A549 (cell line): ENCODE measurements at regions not wholly inside any gene's neighbourhood (a gene's known extent, or its start where the extent isn't known, plus 50 kb on each side); places are given as distances from the start of the nearest gene placed in this dataset.

Experiments
- ATAC-seq, 2 experiments: fragments of 200-7000 bp in 1 of 2; fragments of >200 bp in 1 of 2; cut with Nextera tagmentation in 1 of 2; cut with Tn5 transposase in 1 of 2; 3 replicates each; pipeline versions ENCODE4 v1.8.0 to v1.9.1; 2018 to 2020; ENCODE audit warnings: mild to moderate bottlenecking in 1 of 2, moderate library complexity in 1 of 2
- CTCF ChIA-PET: fragments of 300-600 bp; sonication (Branson Sonifier 250); formaldehyde crosslinking; extraction: SDS; loops from one replicate; lab custom pipeline; 2021; ENCODE audit warnings: antibody characterized with exemption, inconsistent platforms; lab: Yijun Ruan, JAX
- POLR2A ChIA-PET: fragments of 350-600 bp; formaldehyde crosslinking; extraction: SDS; loops from one replicate; lab custom pipeline; 2021; ENCODE audit warnings: antibody characterized with exemption, inconsistent platforms; lab: Yijun Ruan, JAX
- DNase-seq, 2 experiments: peaks; one replicate each; pipeline versions ENCODE4 v3.0.0 to v3.0.0-alpha.2; 2011 to 2016; ENCODE audit warnings: low read depth in 1 of 2, low spot score in 1 of 2
- FAIRE-seq: peaks from 2 replicates; lab custom pipeline; 2011; peaks lifted over from hg19 to GRCh38; lab: Jason Lieb, UNC
- H3K27ac ChIP-seq, 2 experiments: fragments of >200 bp; sonication (Bioruptor Twin); formaldehyde crosslinking; 3 replicates each; pipeline ENCODE4 v1.5.1; 2016 to 2017
- H3K4me1 ChIP-seq: fragments of >200 bp; sonication (Bioruptor Twin); formaldehyde crosslinking; 3 replicates; pipeline ENCODE4 v1.6.1; 2016
- H3K4me2 ChIP-seq: fragments of >200 bp; sonication (Bioruptor Twin); formaldehyde crosslinking; 3 replicates; pipeline ENCODE4 v1.6.1; 2016
- H3K4me3 ChIP-seq: fragments of >200 bp; sonication (Bioruptor Twin); formaldehyde crosslinking; 3 replicates; pipeline ENCODE4 v1.5.1; 2016
- H3K9me3 ChIP-seq: fragments of >200 bp; sonication (Bioruptor Twin); formaldehyde crosslinking; 3 replicates; pipeline ENCODE4 v1.6.1; 2016
- CBX8 ChIP-seq: fragments of 200-600 bp; sonication (generic); IDR thresholded peaks from 2 replicates; pipeline ENCODE4 v1.6.1; 2016
- CHD4 ChIP-seq: fragments of 200-600 bp; sonication (generic); IDR thresholded peaks from 2 replicates; pipeline ENCODE4 v1.6.1; 2016; ENCODE audit warnings: antibody characterized with exemption, mild to moderate bottlenecking, borderline replicate concordance
- EP300 ChIP-seq, 2 experiments: fragments of >200 bp; sonication (Bioruptor Twin); formaldehyde crosslinking; IDR thresholded peaks; 2 replicates in 1 of 2; 3 replicates in 1 of 2; pipeline ENCODE4 v1.6.1; 2016 to 2017
- ESRRA ChIP-seq: fragments of 150-350 bp; IDR thresholded peaks from 2 replicates; pipeline ENCODE4 v1.6.1; 2014; ENCODE audit warnings: mild to moderate bottlenecking, low read length, borderline replicate concordance
- FOSL2 ChIP-seq, 2 experiments: fragments of 450-650 bp in 1 of 2; fragments of >200 bp in 1 of 2; sonication (Bioruptor Twin) in 1 of 2; formaldehyde crosslinking; IDR thresholded peaks; 2 replicates each; pipeline versions ENCODE4 v1.5.0 to v1.6.1; 2016 to 2020; ENCODE audit warnings: mild to moderate bottlenecking in 1 of 2, moderate library complexity in 1 of 2
- JUNB ChIP-seq: fragments of >200 bp; sonication (Bioruptor Twin); formaldehyde crosslinking; IDR thresholded peaks from 2 replicates; pipeline ENCODE4 v1.6.1; 2016
- MAFK ChIP-seq: fragments of 450-650 bp; IDR thresholded peaks from 2 replicates; pipeline ENCODE4 v1.6.1; 2014; ENCODE audit not compliant: partially characterized antibody
- MYC ChIP-seq: IDR thresholded peaks from 2 replicates; pipeline ENCODE4 v1.6.1; 2012; ENCODE audit warnings: mild to moderate bottlenecking, inconsistent platforms, low read length, improper control_type of control experiment, borderline replicate concordance
- PHF8 ChIP-seq: fragments of 200-600 bp; sonication (generic); IDR thresholded peaks from 2 replicates; pipeline ENCODE4 v1.6.1; 2016; ENCODE audit warnings: low read depth, mild to moderate bottlenecking, antibody characterized with exemption, moderate library complexity, borderline replicate concordance
- POLR2A ChIP-seq: IDR thresholded peaks from 2 replicates; pipeline ENCODE4 v1.6.1; 2012; ENCODE audit warnings: mild to moderate bottlenecking, low read length
- RARB ChIP-seq: fragments of 250-450 bp; sonication (Bioruptor Pico); IDR thresholded peaks from 2 replicates; pipeline ENCODE4 v1.8.0; 2021; ENCODE audit warnings: mild to moderate bottlenecking, moderate library complexity
- SMC3 ChIP-seq: fragments of >200 bp; sonication (Bioruptor Twin); formaldehyde crosslinking; IDR thresholded peaks from 3 replicates; pipeline ENCODE4 v1.6.1; 2018; ENCODE audit warnings: inconsistent platforms
- ZC3H11A ChIP-seq: fragments of 450-650 bp; IDR thresholded peaks from 2 replicates; pipeline ENCODE4 v1.6.1; 2014; ENCODE audit warnings: antibody characterized with exemption, mild to moderate bottlenecking
- ZFP36 ChIP-seq: fragments of 450-650 bp; IDR thresholded peaks from 2 replicates; pipeline ENCODE4 v1.6.1; 2014; ENCODE audit warnings: borderline replicate concordance; ENCODE audit not compliant: partially characterized antibody
- ZNF302 ChIP-seq: fragments of 250-450 bp; sonication (Bioruptor Pico); IDR thresholded peaks from 2 replicates; pipeline ENCODE4 v1.9.0; 2021; ENCODE audit warnings: inconsistent platforms, mild to moderate bottlenecking, moderate library complexity
- WGBS: methylation state at CpG from one replicate; pipeline ENCODE4 v1.1.6; 2017; ENCODE audit errors: missing lambda C conversion rate; 5-methylcytosine and 5-hydroxymethylcytosine counted together
- TF ChIP-seq, protein P1 (sequence below): fragments of 450-650 bp; IDR thresholded peaks from 2 replicates; pipeline ENCODE4 v1.6.1; 2014; ENCODE audit warnings: antibody characterized with exemption
- TF ChIP-seq, protein P2 (sequence below): fragments of >200 bp; sonication (Bioruptor Twin); formaldehyde crosslinking; IDR thresholded peaks from 3 replicates; pipeline ENCODE4 v1.6.1; 2016
- TF ChIP-seq, protein P3 (sequence below): IDR thresholded peaks from 2 replicates; pipeline ENCODE4 v1.6.1; 2012; ENCODE audit warnings: low read depth, borderline replicate concordance
- TF ChIP-seq, protein P4 (sequence below): IDR thresholded peaks from 2 replicates; pipeline ENCODE4 v1.6.1; 2012
- TF ChIP-seq, protein P5 (sequence below): fragments of 250-450 bp; sonication (Bioruptor Pico); IDR thresholded peaks from 2 replicates; pipeline ENCODE4 v1.5.0; 2021; ENCODE audit warnings: mild to moderate bottlenecking, moderate library complexity, borderline replicate concordance

DNA sequence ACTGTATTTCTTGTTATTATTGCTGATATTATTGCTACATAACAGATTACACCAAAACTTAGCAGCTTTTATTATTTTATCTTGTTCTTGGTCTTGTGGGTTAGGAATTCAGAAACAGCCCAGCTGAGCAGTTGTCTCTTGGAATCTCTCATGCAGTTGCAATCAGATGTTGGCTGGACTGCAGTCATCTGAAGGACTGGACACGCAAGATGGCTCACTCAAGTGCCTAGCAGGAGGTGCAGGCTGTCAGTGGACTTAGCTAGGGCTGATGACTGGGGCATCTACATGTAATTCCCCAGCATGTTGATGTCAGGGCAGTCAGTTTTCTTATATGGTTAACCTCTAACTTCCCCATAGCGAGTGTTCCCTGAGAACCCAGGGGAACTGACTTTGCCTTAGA lies 128.6 kb upstream of the PLCB4 start:
- WGBS = 72% methylated on average over 2 of the region's 2 CpGs
- Histone ChIP-seq H3K27ac (no peak overlapping the region), H3K4me3 (no peak overlapping the region), H3K9me3 (no peaks in the 10 kb centered on the region), H3K4me1 (no peaks in the 10 kb centered on the region), H3K4me2 (no peak overlapping the region)
- ATAC-seq (no peak), FAIRE-seq (no peak), DNase-seq (no peak)
- POLR2A ChIA-PET = no interaction called here
- CTCF ChIA-PET = interaction anchor here (0.9 to 1.6 kb wide), 2 partner anchors 14 to 86 kb away, joined by 3 to 4 read pairs; no protein-coding TSS in a partner anchor
- TF ChIP-seq MYC (no peak), MAFK (no peak), CHD4 (no peak), ZNF302 (CRISPR knock-in tag) (no peak), ZC3H11A (no peak), ZFP36 (no peak), PHF8 (no peak), SMC3 (no peak), EP300 (IDR thresholded peaks at IDR 0.05) (no peak), FOSL2 (IDR thresholded peaks at IDR 0.05) (no peak), FOSL2 (CRISPR knock-in tag; IDR thresholded peaks at IDR 0.05) (no peak), JUNB (no peak), RARB (CRISPR knock-in tag) (no peak)
- TF ChIP-seq, protein P1, sequence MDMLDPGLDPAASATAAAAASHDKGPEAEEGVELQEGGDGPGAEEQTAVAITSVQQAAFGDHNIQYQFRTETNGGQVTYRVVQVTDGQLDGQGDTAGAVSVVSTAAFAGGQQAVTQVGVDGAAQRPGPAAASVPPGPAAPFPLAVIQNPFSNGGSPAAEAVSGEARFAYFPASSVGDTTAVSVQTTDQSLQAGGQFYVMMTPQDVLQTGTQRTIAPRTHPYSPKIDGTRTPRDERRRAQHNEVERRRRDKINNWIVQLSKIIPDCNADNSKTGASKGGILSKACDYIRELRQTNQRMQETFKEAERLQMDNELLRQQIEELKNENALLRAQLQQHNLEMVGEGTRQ = no peak
- TF ChIP-seq, protein P2, sequence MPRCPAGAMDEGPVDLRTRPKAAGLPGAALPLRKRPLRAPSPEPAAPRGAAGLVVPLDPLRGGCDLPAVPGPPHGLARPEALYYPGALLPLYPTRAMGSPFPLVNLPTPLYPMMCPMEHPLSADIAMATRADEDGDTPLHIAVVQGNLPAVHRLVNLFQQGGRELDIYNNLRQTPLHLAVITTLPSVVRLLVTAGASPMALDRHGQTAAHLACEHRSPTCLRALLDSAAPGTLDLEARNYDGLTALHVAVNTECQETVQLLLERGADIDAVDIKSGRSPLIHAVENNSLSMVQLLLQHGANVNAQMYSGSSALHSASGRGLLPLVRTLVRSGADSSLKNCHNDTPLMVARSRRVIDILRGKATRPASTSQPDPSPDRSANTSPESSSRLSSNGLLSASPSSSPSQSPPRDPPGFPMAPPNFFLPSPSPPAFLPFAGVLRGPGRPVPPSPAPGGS = no peak
- TF ChIP-seq, protein P3, sequence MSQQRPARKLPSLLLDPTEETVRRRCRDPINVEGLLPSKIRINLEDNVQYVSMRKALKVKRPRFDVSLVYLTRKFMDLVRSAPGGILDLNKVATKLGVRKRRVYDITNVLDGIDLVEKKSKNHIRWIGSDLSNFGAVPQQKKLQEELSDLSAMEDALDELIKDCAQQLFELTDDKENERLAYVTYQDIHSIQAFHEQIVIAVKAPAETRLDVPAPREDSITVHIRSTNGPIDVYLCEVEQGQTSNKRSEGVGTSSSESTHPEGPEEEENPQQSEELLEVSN = no peak
- TF ChIP-seq, protein P4, sequence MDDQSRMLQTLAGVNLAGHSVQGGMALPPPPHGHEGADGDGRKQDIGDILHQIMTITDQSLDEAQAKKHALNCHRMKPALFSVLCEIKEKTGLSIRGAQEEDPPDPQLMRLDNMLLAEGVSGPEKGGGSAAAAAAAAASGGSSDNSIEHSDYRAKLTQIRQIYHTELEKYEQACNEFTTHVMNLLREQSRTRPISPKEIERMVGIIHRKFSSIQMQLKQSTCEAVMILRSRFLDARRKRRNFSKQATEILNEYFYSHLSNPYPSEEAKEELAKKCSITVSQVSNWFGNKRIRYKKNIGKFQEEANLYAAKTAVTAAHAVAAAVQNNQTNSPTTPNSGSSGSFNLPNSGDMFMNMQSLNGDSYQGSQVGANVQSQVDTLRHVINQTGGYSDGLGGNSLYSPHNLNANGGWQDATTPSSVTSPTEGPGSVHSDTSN = no peak

DNA sequence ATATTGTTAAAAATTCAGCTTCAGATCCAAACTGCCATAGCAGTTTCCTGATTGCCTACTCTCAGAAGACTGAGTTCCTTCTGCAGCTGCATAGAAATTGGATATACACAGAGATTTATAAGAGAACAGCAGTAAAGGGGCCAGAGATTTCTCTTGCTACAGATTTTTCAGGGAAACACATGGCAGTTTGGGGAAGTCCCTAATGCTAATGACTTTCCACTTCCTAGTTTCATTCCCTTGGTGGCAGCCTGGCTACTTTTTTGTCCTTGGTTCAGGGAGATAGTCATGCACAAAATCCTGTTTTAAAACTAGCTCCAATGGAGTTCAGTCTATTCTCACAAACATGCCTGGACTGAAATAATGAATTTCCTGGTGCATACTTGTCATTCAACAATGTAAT lies 125.3 kb upstream of the PLCB4 start:
- DNase-seq (no peak), FAIRE-seq (no peak), ATAC-seq (no peak)
- Histone ChIP-seq H3K27ac (no peak overlapping the region), H3K4me1 (no peaks in the 10 kb centered on the region), H3K4me2 (no peak overlapping the region), H3K4me3 (no peak overlapping the region)
- CTCF ChIA-PET = interaction anchor here (1.0 kb wide), 1 partner anchor 10 kb away, joined by 3 read pairs; no protein-coding TSS in a partner anchor
- POLR2A ChIA-PET = no interaction called here
- no peak for TF ChIP-seq CBX8
- no peak for TF ChIP-seq PHF8
- no peak for TF ChIP-seq POLR2A
- no peak for TF ChIP-seq ESRRA
- TF ChIP-seq, protein P5, sequence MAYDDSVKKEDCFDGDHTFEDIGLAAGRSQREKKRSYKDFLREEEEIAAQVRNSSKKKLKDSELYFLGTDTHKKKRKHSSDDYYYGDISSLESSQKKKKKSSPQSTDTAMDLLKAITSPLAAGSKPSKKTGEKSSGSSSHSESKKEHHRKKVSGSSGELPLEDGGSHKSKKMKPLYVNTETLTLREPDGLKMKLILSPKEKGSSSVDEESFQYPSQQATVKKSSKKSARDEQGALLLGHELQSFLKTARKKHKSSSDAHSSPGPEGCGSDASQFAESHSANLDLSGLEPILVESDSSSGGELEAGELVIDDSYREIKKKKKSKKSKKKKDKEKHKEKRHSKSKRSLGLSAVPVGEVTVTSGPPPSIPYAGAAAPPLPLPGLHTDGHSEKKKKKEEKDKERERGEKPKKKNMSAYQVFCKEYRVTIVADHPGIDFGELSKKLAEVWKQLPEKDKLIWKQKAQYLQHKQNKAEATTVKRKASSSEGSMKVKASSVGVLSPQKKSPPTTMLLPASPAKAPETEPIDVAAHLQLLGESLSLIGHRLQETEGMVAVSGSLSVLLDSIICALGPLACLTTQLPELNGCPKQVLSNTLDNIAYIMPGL (CRISPR knock-in tag) = no peak
- TF ChIP-seq, all 56 proteins: peak for 0
- no peaks in the 10 kb centered on the region for H3K9me3 ChIP-seq
